ENCODE measurements at regions not wholly inside any gene's neighbourhood (a gene's known extent, or its start where the extent isn't known, plus 50 kb on each side); places are given as distances from the start of the nearest gene placed in this dataset.

DNA sequence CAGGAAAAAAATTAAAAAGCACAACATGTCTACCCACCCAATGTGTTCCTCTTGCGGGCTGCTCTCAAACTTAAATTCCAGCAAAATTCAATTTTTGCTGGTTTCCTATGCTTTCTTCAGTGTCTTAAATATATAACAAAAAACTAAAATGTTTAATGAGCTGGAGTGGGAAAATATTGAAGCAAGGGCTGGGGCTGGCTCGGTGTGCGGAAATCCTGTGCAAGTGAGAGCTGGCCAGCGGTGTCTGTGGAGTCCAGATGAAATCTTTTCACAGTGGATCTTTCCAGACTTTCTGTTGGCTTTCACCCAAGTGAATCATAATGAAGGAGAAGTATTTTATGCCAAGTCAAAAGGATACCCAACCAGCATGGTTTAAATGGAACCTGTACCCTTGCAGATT is 1733.6 kb downstream of the TP53TG3F start:
- no peak for TF ChIP-seq SUZ12 (IDR thresholded peaks at IDR 0.05)
- TF ChIP-seq ARNT (IDR thresholded peaks at IDR 0.05): no peak

Measured in HEK293T (cell line).